ENCODE measurements at regions not wholly inside any gene's neighbourhood (a gene's known extent, or its start where the extent isn't known, plus 50 kb on each side); places are given as distances from the start of the nearest gene placed in this dataset.

GRCh38 chr10:129280155-129280502, 186.9 kb upstream of the MGMT start:
- intact Hi-C loops (cut with DNase I) = no loop called here
- H3K27ac ChIP-seq = no peak overlapping the region
- no peak for TF ChIP-seq EP300 (IDR thresholded peaks at IDR 0.05)
- no peaks in the 10 kb centered on the region for H3K27me3 ChIP-seq
- WGBS, 2 donors = 81 to 88% methylated on average over 1 of the region's 1 CpG
- no peaks in the 10 kb centered on the region for H3K4me1 ChIP-seq
- H3K36me3 ChIP-seq = no peaks in the 10 kb centered on the region
- no peak for DNase-seq
- no peaks in the 10 kb centered on the region for H3K9me3 ChIP-seq
- no peak overlapping the region for H3K4me3 ChIP-seq

GRCh38 chr10:129280908-129281586, 186.0 kb upstream of the MGMT start:
- no peak overlapping the region for H3K4me3 ChIP-seq
- no peaks in the 10 kb centered on the region for H3K27me3 ChIP-seq
- WGBS, 2 donors = 57 to 81% methylated on average over 3 of the region's 3 CpGs
- H3K4me1 ChIP-seq = no peaks in the 10 kb centered on the region
- H3K27ac ChIP-seq = no peak overlapping the region
- no peak for DNase-seq
- TF ChIP-seq CTCF (IDR thresholded peaks at IDR 0.05) (no peak), EP300 (IDR thresholded peaks at IDR 0.05) (no peak), POLR2AphosphoS5 (IDR thresholded peaks at IDR 0.05) (no peak), POLR2A (IDR thresholded peaks at IDR 0.05) (no peak)
- H3K36me3 ChIP-seq = no peaks in the 10 kb centered on the region
- intact Hi-C loops (cut with DNase I) = no loop called here
- H3K9me3 ChIP-seq = no peaks in the 10 kb centered on the region

DNA sequence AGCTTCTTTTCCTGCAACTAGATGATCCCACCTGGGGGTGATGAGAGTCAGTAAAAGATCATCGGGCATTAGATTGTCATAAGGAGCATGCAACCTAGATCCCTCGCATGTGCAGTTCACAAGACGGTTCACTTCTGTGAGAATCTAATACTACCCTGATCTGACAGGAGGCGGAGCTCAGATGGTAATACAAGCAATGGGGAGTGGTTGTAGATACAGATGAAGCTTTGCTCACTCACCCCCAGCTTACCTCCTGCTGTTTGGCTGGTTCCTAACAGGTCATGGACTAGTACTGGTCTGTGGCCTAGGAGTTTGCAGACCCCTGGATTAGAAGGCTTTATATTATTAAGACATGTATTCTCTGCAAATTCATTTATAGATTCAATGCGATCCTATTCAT, 181.6 kb upstream of the MGMT start:
- TF ChIP-seq CTCF (IDR thresholded peaks at IDR 0.05) (no peak), POLR2AphosphoS5 (IDR thresholded peaks at IDR 0.05) (no peak), POLR2A (IDR thresholded peaks at IDR 0.05) (no peak), EP300 (IDR thresholded peaks at IDR 0.05) (no peak)
- no peak for DNase-seq
- H3K27me3 ChIP-seq = no peaks in the 10 kb centered on the region
- no peaks in the 10 kb centered on the region for H3K36me3 ChIP-seq
- H3K4me1 ChIP-seq = no peaks in the 10 kb centered on the region
- intact Hi-C loops (cut with DNase I) = no loop called here
- H3K9me3 ChIP-seq = no peaks in the 10 kb centered on the region
- H3K4me3 ChIP-seq = no peak overlapping the region
- H3K27ac ChIP-seq = no peak overlapping the region
- WGBS, 2 donors = 93 to 95% methylated on average over 5 of the region's 5 CpGs

DNA sequence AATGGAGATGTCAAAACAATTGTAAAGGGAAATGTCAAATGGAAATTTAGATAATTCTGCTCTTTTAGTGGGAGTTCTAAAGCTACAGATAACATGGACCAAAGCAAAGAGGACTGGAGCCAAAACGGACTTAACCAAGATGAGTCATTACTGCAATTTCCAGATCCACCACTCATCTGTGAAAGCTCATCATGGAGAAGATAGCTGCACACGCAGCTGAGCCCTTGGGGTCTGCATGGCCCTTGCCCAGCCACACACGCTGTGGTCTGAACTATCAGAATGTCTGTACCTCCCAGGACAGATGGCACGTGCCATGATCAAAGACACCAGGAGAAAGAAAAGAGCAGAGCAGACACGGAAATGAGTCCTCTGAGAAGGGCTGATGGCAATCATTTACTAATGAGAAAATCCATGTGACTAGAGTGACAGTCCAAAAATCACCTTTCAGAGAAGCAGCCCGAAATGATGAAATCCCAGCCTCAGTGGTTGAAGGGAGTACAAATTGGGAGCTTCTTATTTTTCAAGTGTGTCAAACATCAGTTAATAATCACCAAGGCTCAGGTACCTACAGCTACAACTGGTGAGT, 177.9 kb upstream of the MGMT start:
- Histone ChIP-seq H3K27me3 (no peaks in the 10 kb centered on the region), H3K4me1 (no peaks in the 10 kb centered on the region), H3K9me3 (no peaks in the 10 kb centered on the region), H3K4me3 (no peak overlapping the region), H3K36me3 (no peaks in the 10 kb centered on the region), H3K27ac (no peak overlapping the region)
- WGBS, 2 donors = 72 to 79% methylated on average over 6 of the region's 6 CpGs
- DNase-seq = no peak
- intact Hi-C loops (cut with DNase I) = no loop called here
- TF ChIP-seq CTCF (IDR thresholded peaks at IDR 0.05) (no peak), POLR2AphosphoS5 (IDR thresholded peaks at IDR 0.05) (no peak), EP300 (IDR thresholded peaks at IDR 0.05) (no peak), POLR2A (IDR thresholded peaks at IDR 0.05) (no peak)

- Histone ChIP-seq H3K4me3 (no peak overlapping the region), H3K36me3 (no peaks in the 10 kb centered on the region), H3K4me1 (no peaks in the 10 kb centered on the region), H3K27ac (no peak overlapping the region), H3K9me3 (no peaks in the 10 kb centered on the region), H3K27me3 (no peaks in the 10 kb centered on the region)
- intact Hi-C loops (cut with DNase I) = no loop called here
- TF ChIP-seq POLR2A (IDR thresholded peaks at IDR 0.05) (no peak), EP300 (IDR thresholded peaks at IDR 0.05) (no peak), CTCF (IDR thresholded peaks at IDR 0.05) (no peak), POLR2AphosphoS5 (IDR thresholded peaks at IDR 0.05) (no peak)
- DNase-seq = no peak
- 82 to 93% methylated on average over 2 of the region's 2 CpGs for WGBS, 2 donors
These were observed 172.9 kb upstream of the MGMT start for GRCh38 chr10:129293991-129294700.

All from sigmoid colon (tissue), 6 donors.